ENCODE measurements at regions not wholly inside any gene's neighbourhood (a gene's known extent, or its start where the extent isn't known, plus 50 kb on each side); places are given as distances from the start of the nearest gene placed in this dataset.

DNA sequence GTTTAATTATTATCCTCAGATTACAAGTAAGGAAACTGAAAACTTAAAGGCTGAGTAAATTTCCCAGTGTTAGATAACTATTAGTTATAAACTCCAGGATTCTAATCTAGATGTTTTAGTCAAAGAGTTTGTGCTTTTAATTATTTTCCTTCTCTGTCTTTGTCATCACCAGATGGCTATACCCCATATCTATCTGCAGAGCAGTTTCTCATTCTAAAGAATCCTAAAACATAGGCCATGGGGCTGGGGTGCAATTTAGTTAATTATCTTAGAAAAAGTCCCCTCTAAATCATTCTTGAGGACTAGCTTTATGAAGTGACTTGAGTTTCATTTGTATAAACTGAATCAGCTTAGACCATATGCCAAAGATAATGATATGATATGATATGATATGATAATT is 556.3 kb upstream of the ANO5 start:
- TF ChIP-seq, protein P1, sequence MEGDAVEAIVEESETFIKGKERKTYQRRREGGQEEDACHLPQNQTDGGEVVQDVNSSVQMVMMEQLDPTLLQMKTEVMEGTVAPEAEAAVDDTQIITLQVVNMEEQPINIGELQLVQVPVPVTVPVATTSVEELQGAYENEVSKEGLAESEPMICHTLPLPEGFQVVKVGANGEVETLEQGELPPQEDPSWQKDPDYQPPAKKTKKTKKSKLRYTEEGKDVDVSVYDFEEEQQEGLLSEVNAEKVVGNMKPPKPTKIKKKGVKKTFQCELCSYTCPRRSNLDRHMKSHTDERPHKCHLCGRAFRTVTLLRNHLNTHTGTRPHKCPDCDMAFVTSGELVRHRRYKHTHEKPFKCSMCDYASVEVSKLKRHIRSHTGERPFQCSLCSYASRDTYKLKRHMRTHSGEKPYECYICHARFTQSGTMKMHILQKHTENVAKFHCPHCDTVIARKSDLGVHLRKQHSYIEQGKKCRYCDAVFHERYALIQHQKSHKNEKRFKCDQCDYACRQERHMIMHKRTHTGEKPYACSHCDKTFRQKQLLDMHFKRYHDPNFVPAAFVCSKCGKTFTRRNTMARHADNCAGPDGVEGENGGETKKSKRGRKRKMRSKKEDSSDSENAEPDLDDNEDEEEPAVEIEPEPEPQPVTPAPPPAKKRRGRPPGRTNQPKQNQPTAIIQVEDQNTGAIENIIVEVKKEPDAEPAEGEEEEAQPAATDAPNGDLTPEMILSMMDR (IDR thresholded peaks at IDR 0.05) = no peak
- no peak for TF ChIP-seq POLR2A (IDR thresholded peaks at IDR 0.05)
- no peak for TF ChIP-seq EP300 (IDR thresholded peaks at IDR 0.05)
- TF ChIP-seq POLR2AphosphoS5 (IDR thresholded peaks at IDR 0.05) = no peak

Data from stomach (tissue), 4 donors.